Endothelial cell of umbilical vein (primary cell): ENCODE measurements at regions not wholly inside any gene's neighbourhood (a gene's known extent, or its start where the extent isn't known, plus 50 kb on each side); places are given as distances from the start of the nearest gene placed in this dataset.

ENCODE experiments used
- BruUV-seq: library from RNA; stranded (reverse); fragments of 400-500 nt; replicated peaks from 2 replicates; lab custom pipeline; 2021; lab: Mats Ljungman, UMichigan
- CTCF ChIA-PET: fragments of 300-600, 350-600 bp; sonication (Branson Sonifier 250); formaldehyde crosslinking; loops from one replicate; lab custom pipeline; 2021; ENCODE audit warnings: antibody characterized with exemption, inconsistent platforms; lab: Charles Lee
- POLR2A ChIA-PET: fragments of 300-600, 350-600 bp; sonication (Branson Sonifier 250); formaldehyde crosslinking; loops from one replicate; lab custom pipeline; 2021; ENCODE audit warnings: antibody characterized with exemption, inconsistent platforms; lab: Charles Lee
- DNase-seq: peaks from one replicate; pipeline ENCODE4 v3.0.0-alpha.2; 2011; ENCODE audit warnings: low read depth, low spot score
- FAIRE-seq: peaks from 2 replicates; lab custom pipeline; 2011; peaks lifted over from hg19 to GRCh38; lab: Jason Lieb, UNC
- H2AFZ ChIP-seq: 2 replicates; pipeline ENCODE4 v1.6.0; 2012; ENCODE audit warnings: low read depth, low read length, control low read depth, inconsistent platforms
- H3K27ac ChIP-seq: 2 replicates; pipeline ENCODE4 v1.5.1; 2011; ENCODE audit warnings: low read depth, mild to moderate bottlenecking, control low read depth, low read length, moderate library complexity; ENCODE audit not compliant: insufficient read depth
- H3K27me3 ChIP-seq, 2 experiments: 2 replicates each; pipeline versions ENCODE4 v1.6.0 to v1.6.1; 2011; ENCODE audit warnings: low read length in 2 of 2, mixed read lengths in 1 of 2; ENCODE audit not compliant: control insufficient read depth in 2 of 2, insufficient read depth in 2 of 2
- H3K36me3 ChIP-seq, 2 experiments: 2 replicates in 1 of 2; 3 replicates in 1 of 2; pipeline ENCODE4 v1.5.1; 2011; ENCODE audit warnings: low read length in 2 of 2, mild to moderate bottlenecking in 1 of 2, moderate library complexity in 1 of 2; ENCODE audit not compliant: control insufficient read depth in 2 of 2, insufficient read depth in 2 of 2; ENCODE audit errors: extremely low read depth in 1 of 2
- H3K4me1 ChIP-seq: 3 replicates; pipeline ENCODE4 v1.5.1; 2011; ENCODE audit warnings: mild to moderate bottlenecking, low read length; ENCODE audit not compliant: control insufficient read depth, insufficient read depth; ENCODE audit errors: extremely low read depth
- H3K4me2 ChIP-seq: 2 replicates; pipeline ENCODE4 v1.6.1; 2011; ENCODE audit warnings: low read length, control low read depth, mixed read lengths; ENCODE audit not compliant: insufficient read depth
- H3K4me3 ChIP-seq, 3 experiments: fragments of 200-600 bp in 1 of 3; sonication (generic), shearing (Covaris generic) in 1 of 3; replicated peaks in 1 of 3; 2 replicates each; pipeline ENCODE4 v1.5.1; 2011 to 2016; ENCODE audit warnings: control low read depth in 3 of 3, low read length in 3 of 3, mild to moderate bottlenecking in 2 of 3, inconsistent platforms in 1 of 3, low read depth in 1 of 3, moderate library complexity in 1 of 3; ENCODE audit not compliant: insufficient read depth in 1 of 3
- H3K79me2 ChIP-seq: 2 replicates; pipeline ENCODE4 v1.6.0; 2012; ENCODE audit warnings: low read length, inconsistent platforms; ENCODE audit not compliant: control insufficient read depth, insufficient read depth
- H3K9ac ChIP-seq: replicated peaks from 2 replicates; pipeline ENCODE3; 2011; ENCODE audit warnings: low read length, control low read depth; ENCODE audit not compliant: insufficient read depth; ENCODE audit errors: extremely low read depth
- H3K9me1 ChIP-seq: replicated peaks from 3 replicates; pipeline ENCODE4 v1.6.0; 2011; ENCODE audit warnings: mild to moderate bottlenecking, low read length; ENCODE audit not compliant: control insufficient read depth, insufficient read depth; ENCODE audit errors: extremely low read depth
- H3K9me3 ChIP-seq: replicated peaks from 2 replicates; pipeline ENCODE4 v1.5.1; 2012; ENCODE audit warnings: low read length, inconsistent platforms; ENCODE audit not compliant: control insufficient read depth, insufficient read depth
- H4K20me1 ChIP-seq: replicated peaks from 2 replicates; pipeline ENCODE3; 2011; ENCODE audit warnings: mild to moderate bottlenecking, low read length; ENCODE audit not compliant: control insufficient read depth, insufficient read depth; ENCODE audit errors: extremely low read depth
- CTCF ChIP-seq, 2 donors: IDR thresholded peaks; 1 replicate in 1 of 2; 2 replicates in 1 of 2; pipeline ENCODE4 v1.5.1; 2011; ENCODE audit warnings: low read length in 2 of 2, mild to moderate bottlenecking in 2 of 2, moderate library complexity in 2 of 2, control low read depth in 1 of 2, inconsistent platforms in 1 of 2, low read depth in 1 of 2; ENCODE audit not compliant: insufficient read depth in 1 of 2; ENCODE audit errors: extremely low read depth in 1 of 2
- EZH2 ChIP-seq: IDR thresholded peaks from 2 replicates; pipeline ENCODE4 v1.6.1; 2012; ENCODE audit warnings: borderline replicate concordance, low read depth, mild to moderate bottlenecking, moderate library complexity, low read length, inconsistent platforms; ENCODE audit not compliant: severe bottlenecking
- FOS ChIP-seq: IDR thresholded peaks from 2 replicates; pipeline ENCODE4 v1.6.1; 2011; ENCODE audit warnings: mild to moderate bottlenecking, low read length, moderate library complexity, borderline replicate concordance; ENCODE audit not compliant: insufficient read depth
- GATA2 ChIP-seq: IDR thresholded peaks from 2 replicates; pipeline ENCODE4 v1.7.0; 2011; ENCODE audit warnings: low read depth, mild to moderate bottlenecking, moderate library complexity, mixed read lengths, low read length; ENCODE audit not compliant: insufficient read length, insufficient read depth
- JUN ChIP-seq: IDR thresholded peaks from 2 replicates; pipeline ENCODE4 v1.6.1; 2011; ENCODE audit warnings: borderline replicate concordance, low read depth; ENCODE audit not compliant: insufficient read length, insufficient read depth
- MAX ChIP-seq: IDR thresholded peaks from 2 replicates; pipeline ENCODE4 v1.6.1; 2011; ENCODE audit not compliant: insufficient read depth, insufficient read length
- MYC ChIP-seq: IDR thresholded peaks from one replicate; pipeline ENCODE4 v1.6.1; 2011; ENCODE audit warnings: mild to moderate bottlenecking, low read depth, low read length
- POLR2A ChIP-seq: IDR thresholded peaks from 2 replicates; pipeline ENCODE4 v1.6.1; 2012; ENCODE audit warnings: low read depth, mild to moderate bottlenecking, control low read depth, low read length
- POLR2AphosphoS5 ChIP-seq: IDR thresholded peaks from 2 replicates; pipeline ENCODE4 v1.6.1; 2012; ENCODE audit warnings: low read depth, mild to moderate bottlenecking, control low read depth, low read length, moderate library complexity; ENCODE audit not compliant: insufficient read depth
- dilution Hi-C: fragments of 300-500 bp; cut with MboI; formaldehyde crosslinking; loops from one replicate; pipeline ENCODE4 v1.15.0; 2019; ENCODE audit warnings: low sequenced_read_pairs; ENCODE audit not compliant: extremely low pct_ligation_motif_present
- intact Hi-C: fragments of 100-400 bp; cut with micrococcal nuclease; formaldehyde crosslinking; loops from one replicate; pipeline ENCODE4 v1.10.0; 2022

- Histone ChIP-seq H3K27me3 (no peaks in the 10 kb centered on the region), H3K4me1 (peaks cover 15% of the 10 kb centered on the region), H4K20me1 (no peaks in the 10 kb centered on the region), H3K9me3 (no peaks in the 10 kb centered on the region), H3K36me3 (no peaks in the 10 kb centered on the region), H3K4me2 (no peak overlapping the region), H3K27ac (no peak overlapping the region), H3K9ac (no peak overlapping the region), H2AFZ (no peak overlapping the region), H3K79me2 (peaks cover 27% of the 10 kb centered on the region), H3K9me1 (no peaks in the 10 kb centered on the region), H3K4me3 (no peak overlapping the region)
- no peak for FAIRE-seq
- no TSS peak for BruUV-seq
- intact Hi-C loops (no loop called here), dilution Hi-C loops (no loop called here)
- TF ChIP-seq CTCF (IDR thresholded peaks at IDR 0.05; ENCODE audit: extremely low read depth in 1 of 2, insufficient read depth in 1 of 2, low read depth in 1 of 2, low read length in 2 of 2) (no peak), EZH2 (no peak), MYC (no peak), JUN (no peak), GATA2 (no peak), POLR2A (no peak), POLR2AphosphoS5 (no peak), FOS (no peak), MAX (no peak)
- ChIA-PET POLR2A (no interaction called here), CTCF (interaction anchor here (0.7 kb wide), 1 partner anchor 76 kb away, joined by 4 read pairs; no protein-coding TSS in a partner anchor)
- no peak for DNase-seq
These were observed 53.9 kb downstream of the FAM50B start for GRCh38 chr6:3902871-3903648.
